HEK293 (cell line): ENCODE measurements at regions not wholly inside any gene's neighbourhood (a gene's known extent, or its start where the extent isn't known, plus 50 kb on each side); places are given as distances from the start of the nearest gene placed in this dataset.
"Not testable (repeated sequence)": the region's sequence is repeated elsewhere in the genome, so short reads cannot be mapped to it uniquely, and the experiment has no call there.

Experiments used
- CTCF ChIA-PET: fragments of 350-600 bp; formaldehyde crosslinking; extraction: SDS; loops from one replicate; lab custom pipeline; 2021; ENCODE audit warnings: antibody characterized with exemption; lab: Yijun Ruan, JAX
- POLR2A ChIA-PET: fragments of 300-600 bp; formaldehyde crosslinking; extraction: SDS; loops from one replicate; lab custom pipeline; 2020; ENCODE audit warnings: antibody characterized with exemption, inconsistent platforms; lab: Yijun Ruan, JAX
- H3K27ac ChIP-seq: fragments of 200-500 bp; sonication (Bioruptor generic); 2 replicates; pipeline ENCODE4 v1.5.1; 2014; ENCODE audit warnings: low read depth, low read length, control low read depth, inconsistent platforms; ENCODE audit errors: extremely low read depth
- H3K36me3 ChIP-seq, 2 experiments: fragments of 200-500 bp in 1 of 2; sonication (Bioruptor generic) in 1 of 2; 1 replicate in 1 of 2; 2 replicates in 1 of 2; pipeline ENCODE4 v1.5.1; 2014 to 2017; ENCODE audit warnings: inconsistent platforms in 2 of 2, low read length in 2 of 2; ENCODE audit not compliant: control insufficient read depth in 2 of 2, insufficient read depth in 1 of 2
- H3K4me1 ChIP-seq: fragments of 200-500 bp; sonication (Bioruptor generic); 2 replicates; pipeline ENCODE4 v1.5.1; 2014; ENCODE audit warnings: mild to moderate bottlenecking, low read length, inconsistent platforms; ENCODE audit not compliant: control insufficient read depth, insufficient read depth
- H3K4me3 ChIP-seq: 2 replicates; pipeline ENCODE4 v1.5.1; 2011; ENCODE audit warnings: low read depth, mild to moderate bottlenecking, control low read depth, low read length, moderate library complexity
- H3K9me3 ChIP-seq: fragments of 200-500 bp; sonication (Bioruptor generic); 2 replicates; pipeline ENCODE4 v1.5.1; 2014; ENCODE audit warnings: low read depth, low read length, inconsistent platforms; ENCODE audit not compliant: control insufficient read depth, insufficient read depth
- ZNF341 ChIP-seq: fragments of 450-650 bp; formaldehyde crosslinking; IDR thresholded peaks from 2 replicates; pipeline ENCODE4; 2016; ENCODE audit warnings: low read depth, missing biosample characterization, missing genetic modification characterization
- ZNF654 ChIP-seq: fragments of 450-650 bp; formaldehyde crosslinking; IDR thresholded peaks from 2 replicates; pipeline ENCODE4 v1.5.1; 2016; ENCODE audit warnings: low read depth, missing biosample characterization, missing genetic modification characterization

GRCh38 chr6:28848756-28849155 is 75.0 kb downstream of the TRIM27 start:
- CTCF ChIA-PET, result interaction anchor here (0.6 to 1.8 kb wide), 11 partner anchors 8 to 686 kb away, joined by 3 to 8 read pairs (median 4); no protein-coding TSS in a partner anchor
- POLR2A ChIA-PET, result not testable (repeated sequence)

More at GRCh38 chr6:28848756-28849155, 75.0 kb downstream of the TRIM27 start:
- not testable (repeated sequence) for H3K4me1 ChIP-seq, H3K36me3 ChIP-seq, H3K27ac ChIP-seq, H3K4me3 ChIP-seq, H3K9me3 ChIP-seq
- peak; percentile 14; the same call in 1 of the 2 replicates for TF ChIP-seq ZNF341
- peak; percentile 50 for TF ChIP-seq ZNF654
